Breast epithelium (tissue), 4 donors: ENCODE measurements at regions not wholly inside any gene's neighbourhood (a gene's known extent, or its start where the extent isn't known, plus 50 kb on each side); places are given as distances from the start of the nearest gene placed in this dataset.
"Not testable (repeated sequence)": the region's sequence is repeated elsewhere in the genome, so short reads cannot be mapped to it uniquely, and the experiment has no call there.

Source experiments
- DNase-seq, 2 donors: peaks; one replicate each; pipeline ENCODE4 v3.0.0-alpha.2; 2019; ENCODE audit warnings: low spot score in 2 of 2
- H3K27ac ChIP-seq, 2 donors: fragments of 200-600 bp; sonication (generic) in 1 of 2; one replicate each; pipeline ENCODE4 v1.5.1; 2016 to 2019; ENCODE audit warnings: mild to moderate bottlenecking in 1 of 2
- H3K27me3 ChIP-seq, 2 donors: fragments of 200-600 bp; sonication (generic) in 1 of 2; one replicate each; pipeline versions ENCODE4 v1.5.1 to v1.6.0; 2017 to 2019; ENCODE audit warnings: control low read depth in 1 of 2, mild to moderate bottlenecking in 1 of 2
- H3K36me3 ChIP-seq: fragments of 200-600 bp; one replicate; pipeline ENCODE4 v1.5.1; 2019
- H3K4me1 ChIP-seq, 2 donors: fragments of 200-600 bp; sonication (generic); one replicate each; pipeline ENCODE4 v1.5.1; 2016 to 2019; ENCODE audit warnings: control low read depth in 1 of 2
- H3K4me3 ChIP-seq, 3 donors: fragments of 200-600 bp; sonication (generic); 1 replicate in 2 of 3; 2 replicates in 1 of 3; pipeline ENCODE4 v1.5.1; 2016 to 2019; ENCODE audit warnings: mild to moderate bottlenecking in 3 of 3, moderate library complexity in 2 of 3
- H3K9me3 ChIP-seq, 2 donors: fragments of 200-600 bp; sonication (generic) in 1 of 2; one replicate each; pipeline ENCODE4 v1.5.1; 2016 to 2019; ENCODE audit warnings: control low read depth in 1 of 2
- POLR2A ChIP-seq: fragments of 450-650 bp; IDR thresholded peaks from one replicate; pipeline ENCODE4 v1.6.1; 2016; ENCODE audit warnings: antibody characterized with exemption, mild to moderate bottlenecking, moderate library complexity
- POLR2AphosphoS5 ChIP-seq, 3 donors: sonication (generic); formaldehyde crosslinking; IDR thresholded peaks; one replicate each; pipeline ENCODE4 v1.6.1; 2017; ENCODE audit warnings: antibody characterized with exemption in 3 of 3
- intact Hi-C: fragments of 100-400 bp; cut with DNase I; formaldehyde crosslinking; loops from one replicate; pipeline ENCODE4 v1.15.1; 2023; ENCODE audit warnings: low total_unique reads
- TF ChIP-seq, protein P1 (sequence below), 3 donors: fragments of 450-650 bp; IDR thresholded peaks; one replicate each; pipeline ENCODE4 v1.5.1; 2016 to 2017; ENCODE audit warnings: antibody characterized with exemption in 3 of 3, mild to moderate bottlenecking in 3 of 3, moderate library complexity in 3 of 3

DNA sequence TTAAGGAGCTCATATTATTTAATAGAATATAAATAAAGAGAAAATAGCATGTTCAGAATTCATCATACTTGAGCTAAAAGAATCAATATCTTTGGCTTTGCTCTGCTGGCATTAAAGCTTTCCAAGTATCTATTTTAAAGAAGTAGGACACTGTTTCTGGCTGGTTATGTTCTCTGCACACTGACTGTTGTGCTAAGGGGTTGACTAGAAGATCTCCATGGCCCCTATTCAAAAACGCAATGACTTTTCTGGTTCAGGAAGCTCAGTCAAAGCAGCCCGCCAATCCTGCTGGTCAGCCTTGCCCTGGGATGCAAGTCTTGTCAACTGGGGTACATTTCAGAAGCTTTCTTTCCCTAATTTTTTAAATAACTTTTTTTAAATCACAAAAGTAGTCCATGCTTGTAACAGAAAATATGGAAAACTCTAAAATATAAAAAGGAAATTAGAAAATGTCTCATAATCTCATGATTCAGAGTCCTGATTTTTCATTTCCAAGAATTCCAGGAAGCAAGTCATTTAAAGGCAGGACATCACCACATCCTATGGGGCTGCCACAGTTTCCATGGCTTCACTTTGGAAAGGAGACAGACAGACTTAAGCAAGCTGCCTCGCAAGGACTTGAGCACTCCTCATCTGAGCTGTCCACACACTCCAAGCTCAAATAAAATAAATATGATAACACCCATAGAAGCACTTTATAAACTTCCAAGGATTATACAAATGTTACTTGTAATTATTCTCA lies 195.1 kb downstream of the TXNL1 start:
- H3K36me3 ChIP-seq = no peaks in the 10 kb centered on the region
- no peaks in the 10 kb centered on the region for H3K27me3 ChIP-seq
- H3K27ac ChIP-seq = no peak overlapping the region
- no peaks in the 10 kb centered on the region for H3K4me1 ChIP-seq
- no peaks in the 10 kb centered on the region for H3K9me3 ChIP-seq
- intact Hi-C loops = no loop called here
- TF ChIP-seq POLR2A (no peak), POLR2AphosphoS5 (IDR thresholded peaks at IDR 0.05) (no peak)
- TF ChIP-seq, protein P1, sequence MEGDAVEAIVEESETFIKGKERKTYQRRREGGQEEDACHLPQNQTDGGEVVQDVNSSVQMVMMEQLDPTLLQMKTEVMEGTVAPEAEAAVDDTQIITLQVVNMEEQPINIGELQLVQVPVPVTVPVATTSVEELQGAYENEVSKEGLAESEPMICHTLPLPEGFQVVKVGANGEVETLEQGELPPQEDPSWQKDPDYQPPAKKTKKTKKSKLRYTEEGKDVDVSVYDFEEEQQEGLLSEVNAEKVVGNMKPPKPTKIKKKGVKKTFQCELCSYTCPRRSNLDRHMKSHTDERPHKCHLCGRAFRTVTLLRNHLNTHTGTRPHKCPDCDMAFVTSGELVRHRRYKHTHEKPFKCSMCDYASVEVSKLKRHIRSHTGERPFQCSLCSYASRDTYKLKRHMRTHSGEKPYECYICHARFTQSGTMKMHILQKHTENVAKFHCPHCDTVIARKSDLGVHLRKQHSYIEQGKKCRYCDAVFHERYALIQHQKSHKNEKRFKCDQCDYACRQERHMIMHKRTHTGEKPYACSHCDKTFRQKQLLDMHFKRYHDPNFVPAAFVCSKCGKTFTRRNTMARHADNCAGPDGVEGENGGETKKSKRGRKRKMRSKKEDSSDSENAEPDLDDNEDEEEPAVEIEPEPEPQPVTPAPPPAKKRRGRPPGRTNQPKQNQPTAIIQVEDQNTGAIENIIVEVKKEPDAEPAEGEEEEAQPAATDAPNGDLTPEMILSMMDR (IDR thresholded peaks at IDR 0.05) = no peak
- H3K4me3 ChIP-seq = no peak overlapping the region
- DNase-seq = no peak

DNA sequence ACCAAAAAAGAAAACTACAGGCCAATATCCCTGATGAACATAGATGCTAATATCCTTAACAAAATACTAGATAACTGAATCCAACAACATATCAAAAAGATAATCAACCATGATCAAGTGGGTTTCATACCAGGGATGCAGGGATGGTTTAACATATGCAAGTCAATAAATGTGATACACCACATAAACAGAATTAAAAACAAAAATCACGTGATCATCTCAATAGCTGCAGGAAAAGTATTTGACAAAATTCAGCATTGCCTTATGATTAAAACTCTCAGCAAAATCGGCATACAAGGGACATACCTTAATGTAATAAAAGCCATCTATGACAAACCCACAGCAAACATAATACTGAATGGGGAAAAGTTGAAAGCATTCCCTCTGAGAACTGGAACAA lies 199.9 kb downstream of the TXNL1 start:
- H3K4me3 ChIP-seq, DNase-seq, H3K27me3 ChIP-seq, H3K9me3 ChIP-seq, intact Hi-C loops, H3K36me3 ChIP-seq, H3K27ac ChIP-seq, H3K4me1 ChIP-seq: not testable (repeated sequence)

DNA sequence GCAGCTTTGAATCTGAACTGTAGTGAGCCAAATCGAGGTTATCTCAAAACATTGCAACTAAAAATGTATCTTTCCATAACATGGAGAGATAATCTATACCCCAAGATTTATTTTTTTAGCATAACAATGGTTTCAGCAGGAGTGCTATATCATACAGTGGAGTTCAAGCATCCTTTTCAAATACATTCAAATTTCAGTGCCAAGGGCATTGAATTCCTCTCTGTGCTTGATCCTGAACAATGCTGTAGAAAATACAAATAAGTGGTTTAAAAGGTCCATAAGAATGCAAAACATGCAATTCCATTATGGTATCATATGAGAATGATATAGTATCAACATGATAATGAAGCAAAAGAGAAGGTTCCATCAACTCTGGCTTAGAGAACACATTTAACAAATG lies 201.7 kb downstream of the TXNL1 start:
- H3K4me1 ChIP-seq = no peaks in the 10 kb centered on the region
- H3K36me3 ChIP-seq = no peaks in the 10 kb centered on the region
- no peak overlapping the region for H3K4me3 ChIP-seq
- intact Hi-C loops = no loop called here
- no peak for TF ChIP-seq POLR2A
- TF ChIP-seq, protein P1 (IDR thresholded peaks at IDR 0.05) = no peak
- no peak for TF ChIP-seq POLR2AphosphoS5 (IDR thresholded peaks at IDR 0.05)
- H3K27ac ChIP-seq = no peak overlapping the region
- no peaks in the 10 kb centered on the region for H3K9me3 ChIP-seq
- H3K27me3 ChIP-seq = no peaks in the 10 kb centered on the region
- no peak for DNase-seq

DNA sequence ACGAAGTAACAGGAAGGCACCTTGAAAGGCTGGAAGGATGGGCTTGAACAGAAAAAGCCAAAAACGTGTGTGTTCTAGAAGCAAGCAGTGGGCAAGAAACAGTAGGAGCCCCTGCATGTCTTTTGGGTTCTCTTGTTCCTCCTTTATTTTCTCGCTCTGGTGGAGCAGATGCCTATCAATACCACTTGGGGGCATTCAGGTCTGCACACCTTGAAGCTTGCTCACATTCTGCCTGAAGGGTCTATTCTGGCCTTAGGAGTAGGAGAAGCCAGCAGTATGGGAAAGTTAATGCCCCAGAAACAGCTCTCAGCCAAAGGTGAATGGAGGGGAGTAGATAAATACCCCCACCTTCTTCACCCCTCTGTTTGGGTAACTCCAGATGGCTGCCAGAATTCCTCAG lies 204.5 kb downstream of the TXNL1 start:
- no peak for DNase-seq
- Histone ChIP-seq H3K27me3 (no peaks in the 10 kb centered on the region), H3K36me3 (no peaks in the 10 kb centered on the region), H3K9me3 (no peaks in the 10 kb centered on the region), H3K4me3 (no peak overlapping the region), H3K27ac (no peak overlapping the region), H3K4me1 (no peaks in the 10 kb centered on the region)
- intact Hi-C loops = no loop called here
- no peak for TF ChIP-seq POLR2AphosphoS5 (IDR thresholded peaks at IDR 0.05)

DNA sequence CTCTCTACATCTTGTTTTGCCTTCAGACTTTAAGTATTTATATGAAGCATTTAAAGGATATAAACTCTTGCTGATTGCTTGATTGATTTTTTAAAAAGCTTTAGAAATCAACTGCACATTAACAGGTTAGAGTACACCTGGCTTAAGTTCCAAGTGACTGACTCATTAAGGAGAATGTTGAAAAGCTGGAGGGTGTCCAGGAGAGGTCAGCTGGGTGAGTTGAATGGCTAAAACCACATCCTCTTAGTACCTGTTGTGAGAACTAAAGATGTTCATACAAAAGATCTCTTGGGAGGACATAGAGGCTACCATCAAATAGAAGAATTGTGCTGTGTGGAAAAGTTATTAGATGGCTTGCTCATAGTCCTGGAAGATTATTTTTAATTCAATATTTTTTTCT lies 206.8 kb downstream of the TXNL1 start:
- Histone ChIP-seq H3K27ac (no peak overlapping the region), H3K4me1 (no peaks in the 10 kb centered on the region), H3K9me3 (peaks cover 0 to 10% of the 10 kb centered on the region in 2 donors), H3K27me3 (no peaks in the 10 kb centered on the region), H3K4me3 (no peak overlapping the region), H3K36me3 (no peaks in the 10 kb centered on the region)
- intact Hi-C loops = no loop called here
- DNase-seq = no peak
- TF ChIP-seq, protein P1 (IDR thresholded peaks at IDR 0.05) = no peak
- TF ChIP-seq POLR2A (no peak), POLR2AphosphoS5 (IDR thresholded peaks at IDR 0.05) (no peak)

DNA sequence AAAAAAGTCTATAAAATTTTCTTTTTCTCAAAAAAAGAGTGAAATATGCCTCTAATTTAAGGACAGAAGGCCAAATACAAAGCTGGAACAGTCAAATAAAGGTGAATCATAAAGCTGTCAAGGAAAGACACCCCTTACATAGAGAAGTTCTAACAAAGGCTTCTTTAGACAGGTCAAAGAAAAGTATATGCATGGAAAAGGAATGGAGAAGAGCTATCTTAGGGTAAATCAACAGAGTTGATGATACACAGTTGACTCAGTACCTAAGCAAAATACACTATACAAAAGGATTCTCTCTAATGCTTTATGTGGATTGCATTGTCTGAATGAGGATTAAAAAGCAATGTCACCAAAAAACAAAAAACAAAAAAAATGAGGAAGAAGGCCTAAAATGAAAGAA lies 214.8 kb downstream of the TXNL1 start:
- Histone ChIP-seq H3K27ac (no peak overlapping the region), H3K4me3 (no peak overlapping the region), H3K27me3 (no peaks in the 10 kb centered on the region), H3K36me3 (no peaks in the 10 kb centered on the region), H3K9me3 (peaks cover 0 to 10% of the 10 kb centered on the region in 2 donors), H3K4me1 (no peaks in the 10 kb centered on the region)
- DNase-seq = no peak
- TF ChIP-seq, protein P1 (IDR thresholded peaks at IDR 0.05) = no peak
- no peak for TF ChIP-seq POLR2AphosphoS5 (IDR thresholded peaks at IDR 0.05)
- no peak for TF ChIP-seq POLR2A
- intact Hi-C loops = no loop called here
